Adrenal gland (tissue), 5 donors: ENCODE measurements at regions not wholly inside any gene's neighbourhood (a gene's known extent, or its start where the extent isn't known, plus 50 kb on each side); places are given as distances from the start of the nearest gene placed in this dataset.

Experiments
- CTCF ChIP-seq, 6 experiments: fragments of 450-650 bp in 4 of 6; fragments of 200-600 bp in 2 of 6; sonication (generic) in 1 of 6; IDR thresholded peaks; 1 replicate in 5 of 6; 2 replicates in 1 of 6; pipeline versions ENCODE4 v1.5.1 to v1.8.0; 2016 to 2021; ENCODE audit warnings: antibody characterized with exemption in 6 of 6, mild to moderate bottlenecking in 2 of 6, moderate library complexity in 1 of 6
- POLR2A ChIP-seq, 2 donors: fragments of 450-650 bp; IDR thresholded peaks; one replicate each; pipeline ENCODE4 v1.6.1; 2017; ENCODE audit warnings: antibody characterized with exemption in 2 of 2, mild to moderate bottlenecking in 2 of 2, moderate library complexity in 1 of 2
- donor health status: DM: no; HTN: no; CAD: no.

DNA sequence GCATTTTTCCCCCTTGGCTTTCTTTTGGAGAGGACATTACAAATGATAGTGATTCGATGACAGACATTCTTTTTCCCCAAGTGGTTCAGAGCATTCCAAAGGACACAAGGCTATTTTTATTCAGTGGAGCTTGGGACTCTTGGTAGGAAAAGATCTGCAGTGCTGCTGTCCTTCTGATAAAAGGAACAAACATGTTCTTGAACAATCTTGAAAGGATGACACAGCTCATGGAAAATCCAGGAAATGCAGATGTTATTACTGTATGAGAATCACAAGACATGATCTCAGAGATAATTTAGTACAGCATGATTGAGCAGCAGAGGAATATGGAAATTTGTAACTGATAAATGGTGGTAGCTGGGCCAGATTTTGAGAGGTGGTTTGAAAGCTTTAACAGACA, 96.2 kb upstream of the RFC3 start:
- TF ChIP-seq POLR2A (IDR thresholded peaks at IDR 0.05) (peak in 1 of 2 donors; percentile 13), CTCF (IDR thresholded peaks at IDR 0.05) (no peak)
